ENCODE measurements at regions not wholly inside any gene's neighbourhood (a gene's known extent, or its start where the extent isn't known, plus 50 kb on each side); places are given as distances from the start of the nearest gene placed in this dataset.

DNA sequence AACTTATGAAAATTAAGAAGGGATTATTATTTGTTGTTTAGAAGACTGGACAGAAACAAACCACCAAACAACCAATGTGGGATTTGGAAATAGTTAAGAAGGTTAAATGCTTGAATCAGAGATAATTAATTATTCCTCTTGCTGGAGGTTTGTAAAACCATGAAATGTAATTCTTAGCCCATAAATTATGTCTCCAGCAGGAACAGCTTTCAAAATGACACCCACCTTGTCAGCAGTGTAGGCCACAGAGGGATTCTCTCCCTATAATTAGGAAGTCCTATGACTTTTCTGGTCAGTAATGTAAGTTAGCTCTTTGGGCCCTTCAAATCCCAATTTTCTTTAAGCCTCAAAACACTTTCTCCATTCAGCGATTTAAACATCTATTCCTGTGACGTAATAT, 63.3 kb downstream of the DRD1 start:
- Histone ChIP-seq H3K27ac (no peak overlapping the region), H3K36me3 (replicated peaks in 1 of 2) (no peaks in the 10 kb centered on the region), H3K9me3 (replicated peaks in 1 of 3) (no peaks in the 10 kb centered on the region), H3K27me3 (peaks cover 4% of the 10 kb centered on the region), H3K4me1 (replicated peaks in 1 of 2) (no peaks in the 10 kb centered on the region), H3K4me3 (no peak overlapping the region)
- no peak for DNase-seq
- intact Hi-C loops (cut with DNase I): no loop called here
- WGBS, 4 donors: 82 to 98% (median 89%) methylated on average over 2 of the region's 2 CpGs
- TF ChIP-seq, protein P1, sequence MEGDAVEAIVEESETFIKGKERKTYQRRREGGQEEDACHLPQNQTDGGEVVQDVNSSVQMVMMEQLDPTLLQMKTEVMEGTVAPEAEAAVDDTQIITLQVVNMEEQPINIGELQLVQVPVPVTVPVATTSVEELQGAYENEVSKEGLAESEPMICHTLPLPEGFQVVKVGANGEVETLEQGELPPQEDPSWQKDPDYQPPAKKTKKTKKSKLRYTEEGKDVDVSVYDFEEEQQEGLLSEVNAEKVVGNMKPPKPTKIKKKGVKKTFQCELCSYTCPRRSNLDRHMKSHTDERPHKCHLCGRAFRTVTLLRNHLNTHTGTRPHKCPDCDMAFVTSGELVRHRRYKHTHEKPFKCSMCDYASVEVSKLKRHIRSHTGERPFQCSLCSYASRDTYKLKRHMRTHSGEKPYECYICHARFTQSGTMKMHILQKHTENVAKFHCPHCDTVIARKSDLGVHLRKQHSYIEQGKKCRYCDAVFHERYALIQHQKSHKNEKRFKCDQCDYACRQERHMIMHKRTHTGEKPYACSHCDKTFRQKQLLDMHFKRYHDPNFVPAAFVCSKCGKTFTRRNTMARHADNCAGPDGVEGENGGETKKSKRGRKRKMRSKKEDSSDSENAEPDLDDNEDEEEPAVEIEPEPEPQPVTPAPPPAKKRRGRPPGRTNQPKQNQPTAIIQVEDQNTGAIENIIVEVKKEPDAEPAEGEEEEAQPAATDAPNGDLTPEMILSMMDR (IDR thresholded peaks at IDR 0.05): no peak
- no peak for TF ChIP-seq POLR2A (IDR thresholded peaks at IDR 0.05)

DNA sequence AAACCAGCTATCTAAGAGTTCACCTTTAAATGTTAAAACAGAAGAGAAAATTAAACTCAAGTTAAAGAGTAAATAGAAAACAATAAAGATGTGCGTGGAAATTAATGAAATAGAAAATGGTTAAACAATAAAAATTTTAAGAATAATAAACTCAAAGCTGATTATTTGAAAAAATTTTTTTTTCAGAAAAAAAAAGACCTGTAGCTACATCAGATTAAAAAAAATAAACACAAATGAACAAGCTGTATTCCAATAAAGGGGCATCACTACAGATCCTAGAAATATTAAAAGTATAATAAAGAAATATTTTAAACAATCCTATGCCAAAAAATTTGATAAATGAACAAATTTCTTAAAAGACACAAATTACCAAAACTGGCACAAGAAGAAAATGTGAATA, 64.1 kb downstream of the DRD1 start:
- H3K4me1 ChIP-seq (replicated peaks in 1 of 2): no peaks in the 10 kb centered on the region
- 0 to 1% (median 0%) methylated on average over 1 of the region's 1 CpG for WGBS, 4 donors

DNA sequence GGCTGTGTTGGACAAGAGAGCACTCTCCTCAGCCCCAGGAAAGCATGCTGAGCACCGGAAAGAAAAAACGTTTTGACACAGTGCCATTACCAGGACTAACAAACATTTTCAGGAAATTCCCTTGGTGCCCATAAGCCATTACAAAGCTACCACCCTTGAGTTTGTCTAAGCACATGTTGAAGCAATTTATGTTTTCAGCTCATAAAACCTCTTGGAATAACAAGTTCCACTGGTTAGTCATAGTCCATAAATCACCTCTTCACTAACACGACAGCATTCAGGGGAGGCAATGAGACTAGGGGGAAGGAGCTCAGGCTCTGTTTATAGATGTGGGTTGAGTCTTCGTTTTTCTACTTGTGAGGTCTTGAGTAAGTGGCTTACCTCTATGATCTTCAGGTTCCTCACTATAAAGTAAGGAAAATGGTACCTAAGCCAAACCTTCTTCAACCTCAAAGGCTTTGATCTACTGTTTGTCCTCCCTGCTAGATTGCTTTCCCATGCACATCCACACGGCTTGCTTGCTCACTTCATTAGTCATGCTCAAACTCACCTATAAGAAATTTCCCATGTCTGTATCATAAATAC, 65.4 kb downstream of the DRD1 start:
- Histone ChIP-seq H3K9me3 (replicated peaks in 1 of 3) (no peaks in the 10 kb centered on the region), H3K27ac (no peak overlapping the region), H3K27me3 (peaks cover 4% of the 10 kb centered on the region), H3K4me3 (no peak overlapping the region), H3K36me3 (replicated peaks in 1 of 2) (no peaks in the 10 kb centered on the region), H3K4me1 (replicated peaks in 1 of 2) (no peaks in the 10 kb centered on the region)
- WGBS, 4 donors: 11 to 20% (median 14%) methylated on average over 5 of the region's 5 CpGs
- no peak for TF ChIP-seq POLR2A (IDR thresholded peaks at IDR 0.05)
- TF ChIP-seq, protein P1 (IDR thresholded peaks at IDR 0.05): no peak
- intact Hi-C loops (cut with DNase I): no loop called here
- DNase-seq: no peak

More for the DNA sequence above, 64.1 kb downstream of the DRD1 start:
- DNase-seq: no peak
- H3K36me3 ChIP-seq (replicated peaks in 1 of 2): no peaks in the 10 kb centered on the region
- no peak overlapping the region for H3K4me3 ChIP-seq
- TF ChIP-seq, protein P1 (IDR thresholded peaks at IDR 0.05): no peak
- TF ChIP-seq POLR2A (IDR thresholded peaks at IDR 0.05): no peak
- no peaks in the 10 kb centered on the region for H3K9me3 ChIP-seq (replicated peaks in 1 of 3)
- H3K27ac ChIP-seq: no peak overlapping the region
- H3K27me3 ChIP-seq: peaks cover 4% of the 10 kb centered on the region
- intact Hi-C loops (cut with DNase I): no loop called here

DNA sequence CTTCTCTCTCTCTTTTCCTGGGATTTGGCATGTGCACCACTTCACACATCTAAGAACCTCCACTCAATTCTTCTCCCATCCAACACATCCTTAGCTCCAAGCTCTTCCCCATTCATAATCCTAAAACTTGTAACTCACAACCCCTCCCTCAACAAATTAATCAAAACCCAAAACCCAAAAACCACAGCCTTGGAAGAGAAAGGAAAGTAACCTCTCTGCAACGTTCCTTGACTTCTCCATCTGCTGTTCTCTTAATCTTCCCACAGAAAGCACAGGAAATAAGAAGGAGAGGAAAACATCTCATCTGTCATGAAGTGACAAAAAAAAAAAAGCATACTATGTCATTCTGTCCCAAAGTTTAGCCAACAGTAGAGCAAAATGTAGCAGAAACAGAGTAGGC, 66.2 kb downstream of the DRD1 start:
- intact Hi-C loops (cut with DNase I): no loop called here
- Histone ChIP-seq H3K36me3 (replicated peaks in 1 of 2) (no peaks in the 10 kb centered on the region), H3K4me3 (no peak overlapping the region), H3K27me3 (peaks cover 4% of the 10 kb centered on the region), H3K27ac (no peak overlapping the region), H3K9me3 (replicated peaks in 1 of 3) (no peaks in the 10 kb centered on the region), H3K4me1 (replicated peaks in 1 of 2) (no peaks in the 10 kb centered on the region)
- no peak for DNase-seq
- WGBS, 4 donors: 15 to 30% (median 22%) methylated on average over 1 of the region's 1 CpG
- TF ChIP-seq, protein P1 (IDR thresholded peaks at IDR 0.05): no peak
- TF ChIP-seq POLR2A (IDR thresholded peaks at IDR 0.05): no peak
